MM.1S (cell line): ENCODE measurements at regions not wholly inside any gene's neighbourhood (a gene's known extent, or its start where the extent isn't known, plus 50 kb on each side); places are given as distances from the start of the nearest gene placed in this dataset.

Source experiments
- EZH2 ChIP-seq: fragments of 300-600 bp; sonication (generic); optimal IDR thresholded peaks from 2 replicates; pipeline ENCODE3; 2017; ENCODE audit warnings: low read depth, mild to moderate bottlenecking, antibody characterized with exemption, low read length, mixed read lengths
- EZH2phosphoT487 ChIP-seq: fragments of 300-600 bp; sonication (generic); IDR thresholded peaks from 2 replicates; pipeline ENCODE4 v1.6.1; 2018; ENCODE audit warnings: antibody characterized with exemption, low read length
- TF ChIP-seq, protein P1 (sequence below): fragments of 300-600 bp; sonication (generic); IDR thresholded peaks from 2 replicates; pipeline ENCODE4 v1.5.1; 2016; ENCODE audit warnings: antibody characterized with exemption, low read length, mixed read lengths

DNA sequence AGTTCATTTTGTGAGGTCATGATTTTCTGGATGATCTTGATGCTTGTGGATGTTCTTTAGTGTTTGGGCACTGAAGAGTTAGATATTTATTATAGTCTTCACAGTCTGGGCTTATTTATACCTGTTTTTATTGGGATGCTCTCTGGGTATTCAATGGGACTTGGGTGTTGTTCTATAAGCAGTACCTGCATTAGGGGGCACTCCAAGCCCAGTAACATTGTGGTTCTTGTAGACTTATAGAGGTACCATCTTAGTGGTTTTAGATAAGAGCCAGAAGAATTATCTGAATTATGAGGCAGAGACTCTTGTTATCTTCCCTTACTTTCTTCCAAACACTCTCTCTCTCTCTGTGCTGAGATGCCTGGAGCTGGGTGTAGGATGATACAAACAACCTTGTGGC is 470.0 kb downstream of the PIK3C3 start:
- TF ChIP-seq, protein P1, sequence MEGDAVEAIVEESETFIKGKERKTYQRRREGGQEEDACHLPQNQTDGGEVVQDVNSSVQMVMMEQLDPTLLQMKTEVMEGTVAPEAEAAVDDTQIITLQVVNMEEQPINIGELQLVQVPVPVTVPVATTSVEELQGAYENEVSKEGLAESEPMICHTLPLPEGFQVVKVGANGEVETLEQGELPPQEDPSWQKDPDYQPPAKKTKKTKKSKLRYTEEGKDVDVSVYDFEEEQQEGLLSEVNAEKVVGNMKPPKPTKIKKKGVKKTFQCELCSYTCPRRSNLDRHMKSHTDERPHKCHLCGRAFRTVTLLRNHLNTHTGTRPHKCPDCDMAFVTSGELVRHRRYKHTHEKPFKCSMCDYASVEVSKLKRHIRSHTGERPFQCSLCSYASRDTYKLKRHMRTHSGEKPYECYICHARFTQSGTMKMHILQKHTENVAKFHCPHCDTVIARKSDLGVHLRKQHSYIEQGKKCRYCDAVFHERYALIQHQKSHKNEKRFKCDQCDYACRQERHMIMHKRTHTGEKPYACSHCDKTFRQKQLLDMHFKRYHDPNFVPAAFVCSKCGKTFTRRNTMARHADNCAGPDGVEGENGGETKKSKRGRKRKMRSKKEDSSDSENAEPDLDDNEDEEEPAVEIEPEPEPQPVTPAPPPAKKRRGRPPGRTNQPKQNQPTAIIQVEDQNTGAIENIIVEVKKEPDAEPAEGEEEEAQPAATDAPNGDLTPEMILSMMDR, result no peak
- TF ChIP-seq EZH2 (no peak), EZH2phosphoT487 (no peak)
